CMK (cell line): ENCODE measurements at regions not wholly inside any gene's neighbourhood (a gene's known extent, or its start where the extent isn't known, plus 50 kb on each side); places are given as distances from the start of the nearest gene placed in this dataset.

Experiments
- DNase-seq: peaks from one replicate; pipeline ENCODE4 v3.0.0-alpha.2; 2010; ENCODE audit warnings: low read depth

- no peak for DNase-seq
Observed at GRCh38 chr4:155514628-155515027, 137.9 kb upstream of the MAP9 start.

- DNase-seq, result no peak
Observed at GRCh38 chr4:155512817-155513216, 136.1 kb upstream of the MAP9 start.

- DNase-seq, result no peak
Observed at GRCh38 chr4:155512046-155512445, 135.3 kb upstream of the MAP9 start.

- no peak for DNase-seq
Observed at GRCh38 chr4:155510771-155511170, 134.0 kb upstream of the MAP9 start.

GRCh38 chr4:155509555-155509954 is 132.8 kb upstream of the MAP9 start:
- DNase-seq, result no peak

GRCh38 chr4:155506745-155507144 is 130.0 kb upstream of the MAP9 start:
- DNase-seq, result no peak

GRCh38 chr4:155505321-155505720 is 128.6 kb upstream of the MAP9 start:
- DNase-seq, result no peak

GRCh38 chr4:155497306-155497705 is 120.5 kb upstream of the MAP9 start:
- no peak for DNase-seq

GRCh38 chr4:155496294-155496626 is 119.5 kb upstream of the MAP9 start:
- DNase-seq, result no peak

- DNase-seq, result no peak
Observed at GRCh38 chr4:155495572-155496293, 119.0 kb upstream of the MAP9 start.

GRCh38 chr4:155494037-155494718 is 117.4 kb upstream of the MAP9 start:
- DNase-seq, result no peak

- no peak for DNase-seq
Observed at GRCh38 chr4:155491336-155492120, 114.8 kb upstream of the MAP9 start.

GRCh38 chr4:155489271-155489670 is 112.5 kb upstream of the MAP9 start:
- no peak for DNase-seq

- no peak for DNase-seq
Observed at GRCh38 chr4:155488691-155489090, 111.9 kb upstream of the MAP9 start.

- DNase-seq, result no peak
Observed at GRCh38 chr4:155487210-155487609, 110.4 kb upstream of the MAP9 start.

- no peak for DNase-seq
Observed at GRCh38 chr4:155481150-155481549, 104.4 kb upstream of the MAP9 start.

GRCh38 chr4:155479835-155480234 is 103.1 kb upstream of the MAP9 start:
- no peak for DNase-seq

- no peak for DNase-seq
Observed at GRCh38 chr4:155478336-155478835, 101.6 kb upstream of the MAP9 start.

GRCh38 chr4:155474758-155475157 is 98.0 kb upstream of the MAP9 start:
- DNase-seq, result no peak

- DNase-seq, result no peak
Observed at GRCh38 chr4:155473420-155474095, 96.8 kb upstream of the MAP9 start.

GRCh38 chr4:155468282-155468681 is 91.5 kb upstream of the MAP9 start:
- no peak for DNase-seq

- DNase-seq, result no peak
Observed at GRCh38 chr4:155450676-155451075, 73.9 kb upstream of the MAP9 start.
